ENCODE measurements at regions not wholly inside any gene's neighbourhood (a gene's known extent, or its start where the extent isn't known, plus 50 kb on each side); places are given as distances from the start of the nearest gene placed in this dataset.

GRCh38 chr10:91050371-91051034, 129.6 kb upstream of the ANKRD1 start:
- Histone ChIP-seq H3K27me3 (ENCODE audit: control insufficient read depth, insufficient read depth, low read length) (peaks cover 5% of the 10 kb centered on the region), H3K4me3 (ENCODE audit: low read depth, low read length) (no peak overlapping the region), H3K9me3 (ENCODE audit: control insufficient read depth, insufficient read depth, low read length) (no peaks in the 10 kb centered on the region), H3K27ac (ENCODE audit: low read depth, low read length) (no peak overlapping the region)
- POLR2A ChIA-PET, result no interaction called here
- no peak for DNase-seq (ENCODE audit: low read depth, low spot score)
- CTCF ChIA-PET, result interaction anchor here (0.5 to 1.7 kb wide), 2 partner anchors 42 to 44 kb away, joined by 3 to 11 read pairs; no protein-coding TSS in a partner anchor
- TF ChIP-seq, protein P1, sequence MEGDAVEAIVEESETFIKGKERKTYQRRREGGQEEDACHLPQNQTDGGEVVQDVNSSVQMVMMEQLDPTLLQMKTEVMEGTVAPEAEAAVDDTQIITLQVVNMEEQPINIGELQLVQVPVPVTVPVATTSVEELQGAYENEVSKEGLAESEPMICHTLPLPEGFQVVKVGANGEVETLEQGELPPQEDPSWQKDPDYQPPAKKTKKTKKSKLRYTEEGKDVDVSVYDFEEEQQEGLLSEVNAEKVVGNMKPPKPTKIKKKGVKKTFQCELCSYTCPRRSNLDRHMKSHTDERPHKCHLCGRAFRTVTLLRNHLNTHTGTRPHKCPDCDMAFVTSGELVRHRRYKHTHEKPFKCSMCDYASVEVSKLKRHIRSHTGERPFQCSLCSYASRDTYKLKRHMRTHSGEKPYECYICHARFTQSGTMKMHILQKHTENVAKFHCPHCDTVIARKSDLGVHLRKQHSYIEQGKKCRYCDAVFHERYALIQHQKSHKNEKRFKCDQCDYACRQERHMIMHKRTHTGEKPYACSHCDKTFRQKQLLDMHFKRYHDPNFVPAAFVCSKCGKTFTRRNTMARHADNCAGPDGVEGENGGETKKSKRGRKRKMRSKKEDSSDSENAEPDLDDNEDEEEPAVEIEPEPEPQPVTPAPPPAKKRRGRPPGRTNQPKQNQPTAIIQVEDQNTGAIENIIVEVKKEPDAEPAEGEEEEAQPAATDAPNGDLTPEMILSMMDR (IDR thresholded peaks at IDR 0.05; ENCODE audit: low read depth, low read length), result no peak

GRCh38 chr10:91051829-91052228, 130.9 kb upstream of the ANKRD1 start:
- peaks cover 5% of the 10 kb centered on the region for H3K27me3 ChIP-seq (ENCODE audit: control insufficient read depth, insufficient read depth, low read length)
- POLR2A ChIA-PET, result no interaction called here
- no peak overlapping the region for H3K4me3 ChIP-seq (ENCODE audit: low read depth, low read length)
- H3K9me3 ChIP-seq (ENCODE audit: control insufficient read depth, insufficient read depth, low read length), result no peaks in the 10 kb centered on the region
- CTCF ChIA-PET, result interaction anchor here (1.1 kb wide), 2 partner anchors 8 to 46 kb away, joined by 4 read pairs; no protein-coding TSS in a partner anchor
- DNase-seq (ENCODE audit: low read depth, low spot score), result no peak
- H3K27ac ChIP-seq (ENCODE audit: low read depth, low read length), result no peak overlapping the region
- TF ChIP-seq, protein P1 (IDR thresholded peaks at IDR 0.05; ENCODE audit: low read depth, low read length), result no peak

GRCh38 chr10:91054325-91054724, 133.4 kb upstream of the ANKRD1 start:
- no peak overlapping the region for H3K27ac ChIP-seq (ENCODE audit: low read depth, low read length)
- H3K4me3 ChIP-seq (ENCODE audit: low read depth, low read length), result no peak overlapping the region
- H3K9me3 ChIP-seq (ENCODE audit: control insufficient read depth, insufficient read depth, low read length), result no peaks in the 10 kb centered on the region
- TF ChIP-seq, protein P1 (IDR thresholded peaks at IDR 0.05; ENCODE audit: low read depth, low read length), result no peak
- ChIA-PET POLR2A (no interaction called here), CTCF (interaction anchor here (1.3 kb wide), 1 partner anchor 9 kb away, joined by 3 read pairs; no protein-coding TSS in a partner anchor)
- peaks cover 5% of the 10 kb centered on the region for H3K27me3 ChIP-seq (ENCODE audit: control insufficient read depth, insufficient read depth, low read length)
- no peak for DNase-seq (ENCODE audit: low read depth, low spot score)

- no peak for DNase-seq (ENCODE audit: low read depth, low spot score)
- no peak overlapping the region for H3K27ac ChIP-seq (ENCODE audit: low read depth, low read length)
- H3K27me3 ChIP-seq (ENCODE audit: control insufficient read depth, insufficient read depth, low read length), result no peaks in the 10 kb centered on the region
- ChIA-PET POLR2A (no interaction called here), CTCF (interaction anchor here (0.6 kb wide), 1 partner anchor 75 kb away, joined by 3 read pairs; no protein-coding TSS in a partner anchor)
- no peaks in the 10 kb centered on the region for H3K9me3 ChIP-seq (ENCODE audit: control insufficient read depth, insufficient read depth, low read length)
- no peak overlapping the region for H3K4me3 ChIP-seq (ENCODE audit: low read depth, low read length)
- TF ChIP-seq, protein P1 (IDR thresholded peaks at IDR 0.05; ENCODE audit: low read depth, low read length), result no peak
Measured at GRCh38 chr10:91061187-91061586, 140.3 kb upstream of the ANKRD1 start.

DNA sequence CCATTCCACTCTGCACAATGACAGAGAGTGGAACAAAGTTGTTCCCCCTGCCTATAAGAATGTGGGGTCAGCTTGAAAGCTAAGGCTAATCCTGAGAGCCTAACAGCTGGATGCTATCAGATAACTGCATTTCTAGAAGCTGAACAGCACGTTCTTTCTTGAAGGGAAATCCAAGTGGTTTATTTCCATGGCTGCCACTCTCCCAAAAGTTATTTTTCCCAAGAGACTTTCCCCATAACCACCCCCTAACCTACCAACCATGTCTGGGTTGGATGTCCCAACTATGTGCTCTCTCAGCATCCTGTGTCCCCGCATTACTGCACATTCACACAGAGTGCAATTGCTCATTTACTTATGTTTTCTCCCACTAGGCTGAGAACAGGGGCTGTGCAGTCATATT, 140.7 kb upstream of the ANKRD1 start:
- no peaks in the 10 kb centered on the region for H3K9me3 ChIP-seq (ENCODE audit: control insufficient read depth, insufficient read depth, low read length)
- TF ChIP-seq, protein P1 (IDR thresholded peaks at IDR 0.05; ENCODE audit: low read depth, low read length), result no peak
- no peak for DNase-seq (ENCODE audit: low read depth, low spot score)
- no peaks in the 10 kb centered on the region for H3K27me3 ChIP-seq (ENCODE audit: control insufficient read depth, insufficient read depth, low read length)
- ChIA-PET POLR2A (no interaction called here), CTCF (interaction anchor here (0.6 to 1.8 kb wide), 2 partner anchors 55 to 74 kb away, joined by 3 to 9 read pairs; no protein-coding TSS in a partner anchor)
- no peak overlapping the region for H3K27ac ChIP-seq (ENCODE audit: low read depth, low read length)
- no peak overlapping the region for H3K4me3 ChIP-seq (ENCODE audit: low read depth, low read length)
